HepG2 (cell line): ENCODE measurements at regions not wholly inside any gene's neighbourhood (a gene's known extent, or its start where the extent isn't known, plus 50 kb on each side); places are given as distances from the start of the nearest gene placed in this dataset.

ENCODE experiments used
- EP300 ChIP-seq, 3 experiments: sonication (generic) in 1 of 3; formaldehyde crosslinking in 1 of 3; IDR thresholded peaks; 2 replicates each; pipeline versions ENCODE4 v1.5.1 to v1.6.1; 2011 to 2020; ENCODE audit warnings: low read depth in 2 of 3, low read length in 2 of 3, borderline replicate concordance in 1 of 3, improper control_type of control experiment in 1 of 3, mild to moderate bottlenecking in 1 of 3, missing genetic modification reagents in 1 of 3, moderate library complexity in 1 of 3
- KAT7 ChIP-seq: IDR thresholded peaks from 2 replicates; pipeline ENCODE4 v1.6.1; 2018; ENCODE audit warnings: borderline replicate concordance, missing compliant biosample characterization
- SMARCE1 ChIP-seq: fragments of 450-650 bp; IDR thresholded peaks from 2 replicates; pipeline ENCODE4 v1.6.1; 2017; ENCODE audit warnings: borderline replicate concordance
- ZSCAN29 ChIP-seq: sonication (generic); formaldehyde crosslinking; conservative IDR thresholded peaks from 2 replicates; pipeline ENCODE4 v1.4.0; 2020; ENCODE audit warnings: mild to moderate bottlenecking, missing genetic modification reagents
- TF ChIP-seq, protein P1 (sequence below): sonication (generic); formaldehyde crosslinking; IDR thresholded peaks from 2 replicates; pipeline ENCODE4 v1.5.1; 2020; ENCODE audit warnings: missing genetic modification reagents, mild to moderate bottlenecking, borderline replicate concordance
- TF ChIP-seq, protein P2 (sequence below): sonication (generic); formaldehyde crosslinking; IDR thresholded peaks from 2 replicates; pipeline ENCODE4 v1.4.0; 2020; ENCODE audit warnings: missing genetic modification reagents

- TF ChIP-seq, protein P1, sequence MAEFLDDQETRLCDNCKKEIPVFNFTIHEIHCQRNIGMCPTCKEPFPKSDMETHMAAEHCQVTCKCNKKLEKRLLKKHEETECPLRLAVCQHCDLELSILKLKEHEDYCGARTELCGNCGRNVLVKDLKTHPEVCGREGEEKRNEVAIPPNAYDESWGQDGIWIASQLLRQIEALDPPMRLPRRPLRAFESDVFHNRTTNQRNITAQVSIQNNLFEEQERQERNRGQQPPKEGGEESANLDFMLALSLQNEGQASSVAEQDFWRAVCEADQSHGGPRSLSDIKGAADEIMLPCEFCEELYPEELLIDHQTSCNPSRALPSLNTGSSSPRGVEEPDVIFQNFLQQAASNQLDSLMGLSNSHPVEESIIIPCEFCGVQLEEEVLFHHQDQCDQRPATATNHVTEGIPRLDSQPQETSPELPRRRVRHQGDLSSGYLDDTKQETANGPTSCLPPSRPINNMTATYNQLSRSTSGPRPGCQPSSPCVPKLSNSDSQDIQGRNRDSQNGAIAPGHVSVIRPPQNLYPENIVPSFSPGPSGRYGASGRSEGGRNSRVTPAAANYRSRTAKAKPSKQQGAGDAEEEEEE (CRISPR knock-in tag): no peak
- TF ChIP-seq, protein P2, sequence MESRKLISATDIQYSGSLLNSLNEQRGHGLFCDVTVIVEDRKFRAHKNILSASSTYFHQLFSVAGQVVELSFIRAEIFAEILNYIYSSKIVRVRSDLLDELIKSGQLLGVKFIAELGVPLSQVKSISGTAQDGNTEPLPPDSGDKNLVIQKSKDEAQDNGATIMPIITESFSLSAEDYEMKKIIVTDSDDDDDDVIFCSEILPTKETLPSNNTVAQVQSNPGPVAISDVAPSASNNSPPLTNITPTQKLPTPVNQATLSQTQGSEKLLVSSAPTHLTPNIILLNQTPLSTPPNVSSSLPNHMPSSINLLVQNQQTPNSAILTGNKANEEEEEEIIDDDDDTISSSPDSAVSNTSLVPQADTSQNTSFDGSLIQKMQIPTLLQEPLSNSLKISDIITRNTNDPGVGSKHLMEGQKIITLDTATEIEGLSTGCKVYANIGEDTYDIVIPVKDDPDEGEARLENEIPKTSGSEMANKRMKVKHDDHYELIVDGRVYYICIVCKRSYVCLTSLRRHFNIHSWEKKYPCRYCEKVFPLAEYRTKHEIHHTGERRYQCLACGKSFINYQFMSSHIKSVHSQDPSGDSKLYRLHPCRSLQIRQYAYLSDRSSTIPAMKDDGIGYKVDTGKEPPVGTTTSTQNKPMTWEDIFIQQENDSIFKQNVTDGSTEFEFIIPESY (CRISPR knock-in tag): no peak
- TF ChIP-seq ZSCAN29 (CRISPR knock-in tag) (no peak), SMARCE1 (no peak), KAT7 (CRISPR knock-in tag) (no peak), EP300 (IDR thresholded peaks at IDR 0.05; ENCODE audit: low read depth in 2 of 2, low read length in 2 of 2) (no peak), EP300 (CRISPR knock-in tag; IDR thresholded peaks at IDR 0.05; ENCODE audit: borderline replicate concordance) (no peak)
These were observed 292.2 kb upstream of the ATXN7L3B start for GRCh38 chr12:74245458-74245857.
